ENCODE measurements at regions not wholly inside any gene's neighbourhood (a gene's known extent, or its start where the extent isn't known, plus 50 kb on each side); places are given as distances from the start of the nearest gene placed in this dataset.
A peak's percentile ranks its signal among the peaks of the same experiment; 100 is the strongest.

- DNase-seq (ENCODE audit: low read depth, low spot score), result no peak
Observed at GRCh38 chr14:40004871-40005500, 572.8 kb upstream of the FBXO33 start.

DNA sequence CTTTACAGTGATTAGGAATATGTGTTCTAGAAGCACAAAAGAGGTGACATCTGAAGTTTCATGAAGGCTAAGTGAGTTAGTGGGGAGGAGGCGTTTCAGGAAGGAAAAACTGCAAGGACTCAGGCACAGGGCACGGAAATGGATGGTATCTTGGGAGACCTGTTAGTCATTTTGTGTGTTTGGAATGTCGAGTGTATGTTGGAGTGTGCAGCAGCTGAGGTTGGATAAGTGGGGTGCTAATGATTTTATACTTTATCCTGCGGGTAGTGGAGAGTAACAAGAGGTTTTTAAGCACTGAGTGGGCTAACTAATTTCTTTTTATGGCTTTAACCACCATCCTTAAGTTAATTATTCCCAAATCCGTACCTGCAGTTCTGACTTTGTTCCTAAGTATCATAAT lies 571.5 kb upstream of the FBXO33 start:
- DNase-seq (ENCODE audit: low read depth, low spot score), result no peak

- DNase-seq (ENCODE audit: low read depth, low spot score), result no peak
Observed at GRCh38 chr14:39998854-39999253, 566.6 kb upstream of the FBXO33 start.

- no peak for DNase-seq (ENCODE audit: low read depth, low spot score)
Observed at GRCh38 chr14:39998114-39998513, 565.9 kb upstream of the FBXO33 start.

GRCh38 chr14:39991041-39991440 lies 558.8 kb upstream of the FBXO33 start:
- no peak for DNase-seq (ENCODE audit: low read depth, low spot score)

GRCh38 chr14:39988939-39989338 lies 556.7 kb upstream of the FBXO33 start:
- peak; percentile 2 for DNase-seq (ENCODE audit: low read depth, low spot score)

DNA sequence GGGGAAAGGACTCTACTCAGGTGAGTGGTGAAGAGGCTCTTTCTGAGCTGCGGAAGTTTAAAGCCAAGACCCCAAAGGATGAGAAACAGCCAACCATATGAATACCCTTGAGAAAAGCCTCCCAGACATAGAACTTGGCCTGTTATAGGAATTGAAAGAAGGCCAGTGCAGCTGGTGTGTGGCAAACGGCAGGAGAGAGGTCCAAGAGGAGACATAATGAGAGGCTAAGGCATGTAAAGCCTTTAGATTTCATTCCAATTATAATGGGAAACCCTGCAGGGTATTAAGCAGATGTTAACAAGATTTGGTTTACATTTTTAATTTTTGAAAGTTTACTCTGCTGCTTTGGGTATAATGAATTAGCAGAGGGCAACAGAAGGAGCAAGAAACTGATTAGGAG lies 552.1 kb upstream of the FBXO33 start:
- no peak for DNase-seq (ENCODE audit: low read depth, low spot score)

DNA sequence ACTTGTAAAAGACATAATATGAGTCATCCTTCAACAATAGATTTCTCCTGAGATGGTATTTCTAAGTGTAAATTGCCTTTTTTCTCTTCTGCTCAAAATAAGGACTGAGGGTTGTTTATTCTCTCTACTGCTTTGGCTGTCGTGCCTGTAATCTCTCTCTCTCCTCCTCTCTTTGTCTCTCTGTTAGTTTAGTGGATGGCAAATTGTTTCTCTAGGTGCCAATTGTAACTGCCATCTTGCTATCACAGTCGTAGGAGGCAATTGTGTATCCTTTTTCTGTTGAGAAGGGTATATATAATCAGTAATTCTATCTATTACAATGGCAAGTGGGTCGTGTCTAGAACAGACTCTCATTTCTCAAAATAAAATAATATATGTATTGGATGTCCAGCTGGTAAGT lies 545.0 kb upstream of the FBXO33 start:
- no peak for DNase-seq (ENCODE audit: low read depth, low spot score)

- no peak for DNase-seq (ENCODE audit: low read depth, low spot score)
Observed at GRCh38 chr14:39974036-39974435, 541.8 kb upstream of the FBXO33 start.

GRCh38 chr14:39972704-39973103 lies 540.5 kb upstream of the FBXO33 start:
- DNase-seq (ENCODE audit: low read depth, low spot score), result no peak

- no peak for DNase-seq (ENCODE audit: low read depth, low spot score)
Observed at GRCh38 chr14:39967885-39968284, 535.7 kb upstream of the FBXO33 start.

GRCh38 chr14:39957987-39958386 lies 525.8 kb upstream of the FBXO33 start:
- DNase-seq (ENCODE audit: low read depth, low spot score), result no peak

DNA sequence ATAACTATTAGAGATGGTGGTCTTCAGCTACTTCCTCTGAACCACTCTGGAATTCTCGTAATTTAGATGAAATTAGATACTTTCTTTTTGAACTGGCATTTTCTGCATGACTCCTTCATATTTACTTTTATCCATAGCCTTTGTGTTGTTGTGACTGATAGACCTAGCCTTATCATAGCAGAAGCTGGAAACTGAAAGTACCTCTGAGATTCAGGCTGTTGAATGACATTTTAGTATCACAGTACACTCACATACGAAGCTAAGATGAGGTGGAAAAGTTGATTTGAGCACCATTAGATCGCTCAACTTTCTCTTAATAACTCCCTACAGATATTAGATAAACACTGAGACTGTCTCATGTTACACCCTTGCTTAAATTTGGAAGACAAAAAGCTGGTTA lies 525.1 kb upstream of the FBXO33 start:
- no peak for DNase-seq (ENCODE audit: low read depth, low spot score)

- DNase-seq (ENCODE audit: low read depth, low spot score), result no peak
Observed at GRCh38 chr14:39956372-39956771, 524.1 kb upstream of the FBXO33 start.

GRCh38 chr14:39948235-39948634 lies 516.0 kb upstream of the FBXO33 start:
- DNase-seq (ENCODE audit: low read depth, low spot score), result no peak

DNA sequence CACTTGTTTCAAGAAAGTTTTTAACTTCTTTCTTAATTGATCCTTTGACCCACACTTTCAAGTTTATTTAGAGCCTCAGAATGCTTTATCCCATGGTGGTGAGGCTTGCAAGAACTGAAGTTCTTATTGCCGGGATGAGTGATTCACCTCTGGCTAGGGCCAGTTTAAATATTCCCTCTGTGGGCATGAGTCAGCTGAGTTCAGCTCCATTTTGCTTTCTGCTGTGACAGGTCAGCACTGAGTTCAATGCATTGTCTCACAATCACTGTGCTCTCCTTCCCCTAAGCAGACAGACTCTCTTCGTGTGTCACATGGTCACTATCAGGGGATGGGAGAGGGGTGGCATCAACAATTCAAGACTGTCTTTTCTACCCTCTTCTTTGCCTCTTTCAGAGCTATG lies 514.6 kb upstream of the FBXO33 start:
- no peak for DNase-seq (ENCODE audit: low read depth, low spot score)

DNA sequence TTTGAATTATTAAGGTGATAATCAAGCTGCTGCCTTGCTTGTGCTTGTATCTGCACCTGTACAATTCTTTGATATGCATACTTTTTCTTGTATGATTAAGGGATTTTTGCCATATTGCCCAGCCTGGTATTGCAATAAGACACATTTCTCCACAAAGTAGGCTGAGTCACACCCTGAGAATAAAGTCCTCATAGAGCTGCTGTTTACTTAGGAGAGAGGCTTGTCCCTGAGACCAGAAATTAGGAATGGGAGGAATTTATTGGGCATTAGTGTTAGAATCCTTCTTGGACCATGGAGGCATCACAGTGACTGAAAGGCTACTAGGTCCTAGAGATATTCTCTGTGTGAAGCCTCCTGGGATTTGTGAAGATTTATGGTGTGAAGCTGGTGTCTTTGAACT lies 506.8 kb upstream of the FBXO33 start:
- DNase-seq (ENCODE audit: low read depth, low spot score), result peak; percentile 24

GRCh38 chr14:39912192-39913100 lies 480.2 kb upstream of the FBXO33 start:
- no peak for DNase-seq (ENCODE audit: low read depth, low spot score)

GRCh38 chr14:39897657-39898056 lies 465.4 kb upstream of the FBXO33 start:
- no peak for DNase-seq (ENCODE audit: low read depth, low spot score)

DNA sequence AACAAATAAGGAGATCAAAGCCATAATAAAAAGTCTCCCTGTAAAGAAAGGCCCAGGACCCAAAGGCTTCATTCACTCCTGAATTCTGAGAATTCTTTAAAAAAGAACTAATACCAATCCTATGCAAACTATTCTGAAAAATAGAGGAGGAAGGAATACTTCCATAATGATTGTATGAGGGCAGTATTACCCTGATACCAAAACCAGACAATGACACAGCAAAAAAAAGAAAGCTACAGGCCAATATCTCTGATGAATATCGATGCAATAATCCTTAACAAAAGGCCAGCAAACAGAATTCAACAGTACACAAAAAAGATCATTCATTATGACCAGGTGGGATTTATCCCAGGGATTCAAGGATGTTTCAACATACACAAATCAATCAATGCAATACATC lies 457.8 kb upstream of the FBXO33 start:
- no peak for DNase-seq (ENCODE audit: low read depth, low spot score)

GRCh38 chr14:39884091-39884490 lies 451.9 kb upstream of the FBXO33 start:
- DNase-seq (ENCODE audit: low read depth, low spot score), result peak; percentile 36

- DNase-seq (ENCODE audit: low read depth, low spot score), result no peak
Observed at GRCh38 chr14:39880965-39881364, 448.7 kb upstream of the FBXO33 start.

DNA sequence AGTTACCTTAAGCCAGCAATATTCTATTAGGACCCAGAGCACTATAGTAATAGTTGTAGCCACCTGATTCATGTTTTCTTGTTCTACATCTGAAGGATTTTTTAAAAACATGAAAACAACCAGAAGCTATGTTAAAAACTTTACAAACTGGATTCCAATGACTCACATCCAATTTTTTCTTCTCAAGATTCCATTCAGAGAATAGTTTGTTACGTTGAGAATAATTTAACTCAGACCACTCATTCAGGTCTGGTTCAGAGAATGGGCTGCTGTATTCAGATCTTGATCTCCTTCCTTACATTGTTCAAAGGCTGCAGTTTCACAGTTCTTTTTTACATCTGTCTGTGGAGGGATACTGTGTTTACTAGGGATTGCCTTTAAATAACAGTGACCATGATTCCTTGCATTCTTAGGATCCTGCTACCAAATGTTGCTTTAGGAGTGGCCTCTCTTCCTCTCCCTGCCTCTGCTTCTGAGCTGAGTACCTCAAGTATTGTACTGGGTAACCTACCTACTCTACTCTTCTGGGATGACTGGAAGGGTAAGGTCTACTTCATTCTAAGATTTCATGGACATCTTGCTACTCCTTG lies 448.0 kb upstream of the FBXO33 start:
- no peak for DNase-seq (ENCODE audit: low read depth, low spot score)

Measured in ELF-1 (cell line).